ENCODE measurements at regions not wholly inside any gene's neighbourhood (a gene's known extent, or its start where the extent isn't known, plus 50 kb on each side); places are given as distances from the start of the nearest gene placed in this dataset.
"Not testable (repeated sequence)": the region's sequence is repeated elsewhere in the genome, so short reads cannot be mapped to it uniquely, and the experiment has no call there.

DNA sequence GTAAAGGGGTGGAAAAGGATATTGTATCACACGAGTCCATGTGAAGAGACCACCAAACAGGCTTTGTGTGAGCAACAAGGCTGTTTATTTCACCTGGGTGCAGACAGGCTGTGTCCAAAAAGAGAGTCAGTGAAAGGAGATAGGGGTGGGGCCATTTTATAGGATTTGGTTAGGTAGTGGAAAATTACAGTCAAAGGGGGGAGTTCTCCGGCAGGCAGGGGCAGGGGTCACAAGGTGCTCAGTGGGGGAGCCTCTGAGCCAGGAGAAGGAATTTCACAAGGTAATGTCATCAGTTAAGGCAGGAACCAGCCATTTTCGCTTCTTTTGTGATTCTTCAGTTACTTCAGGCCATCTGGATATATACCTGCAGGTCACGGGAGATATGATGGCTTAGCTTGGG is 104.7 kb upstream of the SPATS2L start:
- not testable (repeated sequence) for H3K4me3 ChIP-seq (replicated peaks; ENCODE audit: insufficient read depth, low read length); H3K27ac ChIP-seq (replicated peaks); H3K27me3 ChIP-seq (ENCODE audit: insufficient read depth, poor library complexity, severe bottlenecking); DNase-seq (ENCODE audit: low read depth in 1 of 2, low spot score in 1 of 2)

DNA sequence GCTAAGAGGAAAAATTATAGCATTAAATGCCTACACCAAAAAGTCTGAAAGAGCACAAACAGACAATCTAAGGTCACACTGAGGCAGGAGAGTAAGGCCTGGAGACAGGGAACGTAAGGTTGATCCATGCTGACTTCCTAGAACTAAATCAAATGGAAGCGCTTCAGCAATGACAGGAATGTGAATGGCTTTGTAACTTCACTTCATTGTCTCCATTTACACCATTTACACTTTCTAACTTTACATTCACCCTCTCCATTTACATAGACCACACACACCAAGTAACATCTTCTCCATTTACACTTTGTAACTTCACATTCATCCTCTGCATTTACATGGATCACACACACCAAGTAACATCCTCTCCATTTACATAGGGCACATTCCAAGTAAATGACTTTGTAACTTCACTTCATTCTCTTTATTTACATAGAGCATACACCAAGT is 103.1 kb upstream of the SPATS2L start:
- TF ChIP-seq GABPA (IDR thresholded peaks at IDR 0.05; ENCODE audit: low read depth) (no peak), POLR2AphosphoS5 (IDR thresholded peaks at IDR 0.05; ENCODE audit: low read depth) (no peak), SPI1 (IDR thresholded peaks at IDR 0.05; ENCODE audit: borderline replicate concordance, low read depth) (no peak)
- TF ChIP-seq, protein P1, sequence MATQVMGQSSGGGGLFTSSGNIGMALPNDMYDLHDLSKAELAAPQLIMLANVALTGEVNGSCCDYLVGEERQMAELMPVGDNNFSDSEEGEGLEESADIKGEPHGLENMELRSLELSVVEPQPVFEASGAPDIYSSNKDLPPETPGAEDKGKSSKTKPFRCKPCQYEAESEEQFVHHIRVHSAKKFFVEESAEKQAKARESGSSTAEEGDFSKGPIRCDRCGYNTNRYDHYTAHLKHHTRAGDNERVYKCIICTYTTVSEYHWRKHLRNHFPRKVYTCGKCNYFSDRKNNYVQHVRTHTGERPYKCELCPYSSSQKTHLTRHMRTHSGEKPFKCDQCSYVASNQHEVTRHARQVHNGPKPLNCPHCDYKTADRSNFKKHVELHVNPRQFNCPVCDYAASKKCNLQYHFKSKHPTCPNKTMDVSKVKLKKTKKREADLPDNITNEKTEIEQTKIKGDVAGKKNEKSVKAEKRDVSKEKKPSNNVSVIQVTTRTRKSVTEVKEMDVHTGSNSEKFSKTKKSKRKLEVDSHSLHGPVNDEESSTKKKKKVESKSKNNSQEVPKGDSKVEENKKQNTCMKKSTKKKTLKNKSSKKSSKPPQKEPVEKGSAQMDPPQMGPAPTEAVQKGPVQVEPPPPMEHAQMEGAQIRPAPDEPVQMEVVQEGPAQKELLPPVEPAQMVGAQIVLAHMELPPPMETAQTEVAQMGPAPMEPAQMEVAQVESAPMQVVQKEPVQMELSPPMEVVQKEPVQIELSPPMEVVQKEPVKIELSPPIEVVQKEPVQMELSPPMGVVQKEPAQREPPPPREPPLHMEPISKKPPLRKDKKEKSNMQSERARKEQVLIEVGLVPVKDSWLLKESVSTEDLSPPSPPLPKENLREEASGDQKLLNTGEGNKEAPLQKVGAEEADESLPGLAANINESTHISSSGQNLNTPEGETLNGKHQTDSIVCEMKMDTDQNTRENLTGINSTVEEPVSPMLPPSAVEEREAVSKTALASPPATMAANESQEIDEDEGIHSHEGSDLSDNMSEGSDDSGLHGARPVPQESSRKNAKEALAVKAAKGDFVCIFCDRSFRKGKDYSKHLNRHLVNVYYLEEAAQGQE (IDR thresholded peaks at IDR 0.05; ENCODE audit: insufficient replicate concordance, low read depth) = no peak
- TF ChIP-seq, protein P2, sequence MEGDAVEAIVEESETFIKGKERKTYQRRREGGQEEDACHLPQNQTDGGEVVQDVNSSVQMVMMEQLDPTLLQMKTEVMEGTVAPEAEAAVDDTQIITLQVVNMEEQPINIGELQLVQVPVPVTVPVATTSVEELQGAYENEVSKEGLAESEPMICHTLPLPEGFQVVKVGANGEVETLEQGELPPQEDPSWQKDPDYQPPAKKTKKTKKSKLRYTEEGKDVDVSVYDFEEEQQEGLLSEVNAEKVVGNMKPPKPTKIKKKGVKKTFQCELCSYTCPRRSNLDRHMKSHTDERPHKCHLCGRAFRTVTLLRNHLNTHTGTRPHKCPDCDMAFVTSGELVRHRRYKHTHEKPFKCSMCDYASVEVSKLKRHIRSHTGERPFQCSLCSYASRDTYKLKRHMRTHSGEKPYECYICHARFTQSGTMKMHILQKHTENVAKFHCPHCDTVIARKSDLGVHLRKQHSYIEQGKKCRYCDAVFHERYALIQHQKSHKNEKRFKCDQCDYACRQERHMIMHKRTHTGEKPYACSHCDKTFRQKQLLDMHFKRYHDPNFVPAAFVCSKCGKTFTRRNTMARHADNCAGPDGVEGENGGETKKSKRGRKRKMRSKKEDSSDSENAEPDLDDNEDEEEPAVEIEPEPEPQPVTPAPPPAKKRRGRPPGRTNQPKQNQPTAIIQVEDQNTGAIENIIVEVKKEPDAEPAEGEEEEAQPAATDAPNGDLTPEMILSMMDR (IDR thresholded peaks at IDR 0.05; ENCODE audit: insufficient read depth, low read length) = no peak

DNA sequence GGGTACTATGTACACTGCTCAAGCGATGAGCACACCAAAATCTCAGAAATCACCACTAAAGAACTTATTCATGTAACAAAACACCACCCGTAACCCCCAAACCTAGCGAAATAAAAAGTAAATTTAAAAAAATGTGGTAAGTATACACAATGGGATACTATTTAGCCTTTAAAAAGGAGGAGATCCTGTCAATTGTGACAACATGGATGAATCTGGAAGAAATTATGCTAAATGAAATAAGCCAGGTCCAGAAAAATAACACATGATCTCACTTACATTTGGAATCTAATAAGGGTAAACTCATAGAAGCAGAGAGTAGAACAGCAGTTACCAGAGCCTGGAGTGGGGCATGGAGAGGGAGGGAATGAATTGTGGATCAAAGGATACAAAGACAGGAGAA is 98.5 kb upstream of the SPATS2L start:
- H3K27ac ChIP-seq (replicated peaks) = no peak overlapping the region
- DNase-seq (ENCODE audit: low read depth in 1 of 2, low spot score in 1 of 2) = no peak
- TF ChIP-seq, protein P2 (IDR thresholded peaks at IDR 0.05; ENCODE audit: insufficient read depth, low read length) = no peak
- TF ChIP-seq, protein P1 (IDR thresholded peaks at IDR 0.05; ENCODE audit: insufficient replicate concordance, low read depth) = no peak
- no peaks in the 10 kb centered on the region for H3K27me3 ChIP-seq (ENCODE audit: insufficient read depth, poor library complexity, severe bottlenecking)
- H3K4me3 ChIP-seq (replicated peaks; ENCODE audit: insufficient read depth, low read length) = no peak overlapping the region

More for the DNA sequence above, 103.1 kb upstream of the SPATS2L start:
- H3K27me3 ChIP-seq (ENCODE audit: insufficient read depth, poor library complexity, severe bottlenecking) = no peaks in the 10 kb centered on the region
- DNase-seq (ENCODE audit: low read depth in 1 of 2, low spot score in 1 of 2) = no peak
- no peak overlapping the region for H3K27ac ChIP-seq (replicated peaks)
- no peak overlapping the region for H3K4me3 ChIP-seq (replicated peaks; ENCODE audit: insufficient read depth, low read length)

DNA sequence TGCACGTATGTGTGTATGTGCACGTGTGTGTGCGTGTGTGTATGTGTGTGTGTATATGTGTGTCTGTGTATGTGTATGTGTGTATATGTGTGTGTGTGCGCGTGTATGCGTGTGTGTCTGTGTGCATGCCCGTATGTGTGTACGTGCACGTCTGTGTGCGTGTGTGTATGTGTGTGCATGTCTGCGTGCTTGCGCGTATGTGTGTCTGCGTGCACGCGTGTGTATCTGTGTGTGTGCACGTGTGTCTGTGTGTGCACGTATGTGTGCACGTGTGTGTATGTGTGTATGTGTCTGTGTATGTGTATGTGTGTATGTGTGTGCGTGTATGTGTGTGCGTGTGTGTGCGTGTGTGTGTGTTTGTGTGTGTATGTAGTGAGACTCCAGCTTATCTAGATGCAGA is 97.5 kb upstream of the SPATS2L start:
- Histone ChIP-seq H3K27ac (replicated peaks) (no peak overlapping the region), H3K27me3 (ENCODE audit: insufficient read depth, poor library complexity, severe bottlenecking) (no peaks in the 10 kb centered on the region), H3K4me3 (replicated peaks; ENCODE audit: insufficient read depth, low read length) (no peak overlapping the region)
- TF ChIP-seq, protein P1 (IDR thresholded peaks at IDR 0.05; ENCODE audit: insufficient replicate concordance, low read depth) = no peak
- TF ChIP-seq SPI1 (IDR thresholded peaks at IDR 0.05; ENCODE audit: borderline replicate concordance, low read depth) (no peak), POLR2AphosphoS5 (IDR thresholded peaks at IDR 0.05; ENCODE audit: low read depth) (no peak), GABPA (IDR thresholded peaks at IDR 0.05; ENCODE audit: low read depth) (no peak)
- TF ChIP-seq, protein P2 (IDR thresholded peaks at IDR 0.05; ENCODE audit: insufficient read depth, low read length) = no peak
- DNase-seq (ENCODE audit: low read depth in 1 of 2, low spot score in 1 of 2) = no peak

Measured in HL-60 (cell line).